Tibial nerve (tissue), 4 donors: ENCODE measurements at regions not wholly inside any gene's neighbourhood (a gene's known extent, or its start where the extent isn't known, plus 50 kb on each side); places are given as distances from the start of the nearest gene placed in this dataset.

Experiments used
- DNase-seq, 2 donors: peaks; one replicate each; pipeline ENCODE4 v3.0.0-alpha.2; 2019; ENCODE audit warnings: low spot score in 2 of 2
- H3K27ac ChIP-seq, 4 donors: fragments of 200-600 bp; sonication (generic) in 3 of 4; one replicate each; pipeline ENCODE4 v1.5.1; 2017 to 2019; ENCODE audit warnings: mild to moderate bottlenecking in 1 of 4
- H3K27me3 ChIP-seq, 2 donors: fragments of 200-600 bp; sonication (generic) in 1 of 2; one replicate each; pipeline versions ENCODE4 v1.5.1 to v1.6.0; 2017 to 2019
- H3K36me3 ChIP-seq, 3 donors: fragments of 200-600 bp; sonication (generic); one replicate each; pipeline ENCODE4 v1.5.1; 2018 to 2019
- H3K4me1 ChIP-seq, 4 donors: fragments of 200-600 bp; sonication (generic) in 3 of 4; one replicate each; pipeline ENCODE4 v1.5.1; 2017 to 2019
- H3K4me3 ChIP-seq, 4 donors: fragments of 200-600 bp; sonication (generic) in 3 of 4; one replicate each; pipeline ENCODE4 v1.5.1; 2017 to 2019; ENCODE audit warnings: mild to moderate bottlenecking in 1 of 4, moderate library complexity in 1 of 4
- H3K9me3 ChIP-seq, 4 donors: fragments of 200-600 bp; sonication (generic) in 3 of 4; one replicate each; pipeline ENCODE4 v1.5.1; 2017 to 2019
- CTCF ChIP-seq, 5 experiments: fragments of 200-600 bp in 3 of 5; fragments of 450-650 bp in 2 of 5; sonication (generic) in 3 of 5; IDR thresholded peaks; one replicate each; pipeline ENCODE4 v1.5.1; 2016 to 2019; ENCODE audit warnings: antibody characterized with exemption in 5 of 5, mild to moderate bottlenecking in 3 of 5, moderate library complexity in 2 of 5
- EP300 ChIP-seq, 2 donors: sonication (generic); formaldehyde crosslinking; IDR thresholded peaks; one replicate each; pipeline ENCODE4 v1.6.1; 2017; ENCODE audit warnings: antibody characterized with exemption in 2 of 2, mild to moderate bottlenecking in 1 of 2
- POLR2A ChIP-seq, 2 donors: fragments of 450-650 bp; IDR thresholded peaks; one replicate each; pipeline ENCODE4 v1.6.1; 2017; ENCODE audit warnings: antibody characterized with exemption in 2 of 2, mild to moderate bottlenecking in 2 of 2, moderate library complexity in 2 of 2
- WGBS, 2 donors: methylation state at CpG; one replicate each; pipeline ENCODE4 v1.1.5; 2018; 5-methylcytosine and 5-hydroxymethylcytosine counted together

- no peaks in the 10 kb centered on the region for H3K9me3 ChIP-seq
- H3K36me3 ChIP-seq: no peaks in the 10 kb centered on the region
- H3K27ac ChIP-seq: no peak overlapping the region
- 53 to 55% methylated on average over 4 of the region's 4 CpGs for WGBS, 2 donors
- H3K4me1 ChIP-seq: no peaks in the 10 kb centered on the region
- no peak overlapping the region for H3K4me3 ChIP-seq
- no peak for DNase-seq
- no peak for TF ChIP-seq CTCF (IDR thresholded peaks at IDR 0.05)
- TF ChIP-seq POLR2A (IDR thresholded peaks at IDR 0.05): no peak
- no peak for TF ChIP-seq EP300 (IDR thresholded peaks at IDR 0.05)
- H3K27me3 ChIP-seq: no peaks in the 10 kb centered on the region
Measured at GRCh38 chr12:90078344-90078743, 369.7 kb upstream of the ATP2B1 start.

GRCh38 chr12:90077756-90078155 lies 369.1 kb upstream of the ATP2B1 start:
- Histone ChIP-seq H3K27ac (no peak overlapping the region), H3K27me3 (no peaks in the 10 kb centered on the region), H3K9me3 (no peaks in the 10 kb centered on the region), H3K36me3 (no peaks in the 10 kb centered on the region), H3K4me1 (no peaks in the 10 kb centered on the region), H3K4me3 (no peak overlapping the region)
- WGBS, 2 donors: 69 to 78% methylated on average over 4 of the region's 4 CpGs
- TF ChIP-seq CTCF (IDR thresholded peaks at IDR 0.05) (no peak), EP300 (IDR thresholded peaks at IDR 0.05) (no peak), POLR2A (IDR thresholded peaks at IDR 0.05) (no peak)
- no peak for DNase-seq

- no peak for DNase-seq
- no peaks in the 10 kb centered on the region for H3K9me3 ChIP-seq
- no peaks in the 10 kb centered on the region for H3K27me3 ChIP-seq
- WGBS, 2 donors: 56 to 76% methylated on average over 3 of the region's 3 CpGs
- H3K36me3 ChIP-seq: no peaks in the 10 kb centered on the region
- no peaks in the 10 kb centered on the region for H3K4me1 ChIP-seq
- H3K27ac ChIP-seq: no peak overlapping the region
- TF ChIP-seq EP300 (IDR thresholded peaks at IDR 0.05): no peak
- no peak for TF ChIP-seq CTCF (IDR thresholded peaks at IDR 0.05)
- TF ChIP-seq POLR2A (IDR thresholded peaks at IDR 0.05): no peak
- no peak overlapping the region for H3K4me3 ChIP-seq
Measured at GRCh38 chr12:90076851-90077319, 368.2 kb upstream of the ATP2B1 start.

GRCh38 chr12:90075685-90076084 lies 367.0 kb upstream of the ATP2B1 start:
- no peaks in the 10 kb centered on the region for H3K36me3 ChIP-seq
- no peaks in the 10 kb centered on the region for H3K4me1 ChIP-seq
- TF ChIP-seq CTCF (IDR thresholded peaks at IDR 0.05) (no peak), EP300 (IDR thresholded peaks at IDR 0.05) (no peak), POLR2A (IDR thresholded peaks at IDR 0.05) (no peak)
- DNase-seq: no peak
- no peak overlapping the region for H3K27ac ChIP-seq
- H3K9me3 ChIP-seq: no peaks in the 10 kb centered on the region
- H3K4me3 ChIP-seq: no peak overlapping the region
- H3K27me3 ChIP-seq: no peaks in the 10 kb centered on the region

- Histone ChIP-seq H3K27ac (no peak overlapping the region), H3K4me1 (no peaks in the 10 kb centered on the region), H3K27me3 (no peaks in the 10 kb centered on the region), H3K36me3 (no peaks in the 10 kb centered on the region), H3K9me3 (no peaks in the 10 kb centered on the region), H3K4me3 (no peak overlapping the region)
- DNase-seq: no peak
- no peak for TF ChIP-seq CTCF (IDR thresholded peaks at IDR 0.05)
- no peak for TF ChIP-seq POLR2A (IDR thresholded peaks at IDR 0.05)
- no peak for TF ChIP-seq EP300 (IDR thresholded peaks at IDR 0.05)
- WGBS, 2 donors: 92 to 95% methylated on average over 2 of the region's 2 CpGs
Measured at GRCh38 chr12:90074086-90074485, 365.4 kb upstream of the ATP2B1 start.
